Breast epithelium (tissue), 4 donors: ENCODE measurements at regions not wholly inside any gene's neighbourhood (a gene's known extent, or its start where the extent isn't known, plus 50 kb on each side); places are given as distances from the start of the nearest gene placed in this dataset.

Source experiments
- DNase-seq, 2 donors: peaks; one replicate each; pipeline ENCODE4 v3.0.0-alpha.2; 2019; ENCODE audit warnings: low spot score in 2 of 2
- H3K27ac ChIP-seq, 2 donors: fragments of 200-600 bp; sonication (generic) in 1 of 2; one replicate each; pipeline ENCODE4 v1.5.1; 2016 to 2019; ENCODE audit warnings: mild to moderate bottlenecking in 1 of 2
- H3K27me3 ChIP-seq, 2 donors: fragments of 200-600 bp; sonication (generic) in 1 of 2; one replicate each; pipeline versions ENCODE4 v1.5.1 to v1.6.0; 2017 to 2019; ENCODE audit warnings: control low read depth in 1 of 2, mild to moderate bottlenecking in 1 of 2
- H3K36me3 ChIP-seq: fragments of 200-600 bp; one replicate; pipeline ENCODE4 v1.5.1; 2019
- H3K4me1 ChIP-seq, 2 donors: fragments of 200-600 bp; sonication (generic); one replicate each; pipeline ENCODE4 v1.5.1; 2016 to 2019; ENCODE audit warnings: control low read depth in 1 of 2
- H3K4me3 ChIP-seq, 3 donors: fragments of 200-600 bp; sonication (generic); 1 replicate in 2 of 3; 2 replicates in 1 of 3; pipeline ENCODE4 v1.5.1; 2016 to 2019; ENCODE audit warnings: mild to moderate bottlenecking in 3 of 3, moderate library complexity in 2 of 3
- H3K9me3 ChIP-seq, 2 donors: fragments of 200-600 bp; sonication (generic) in 1 of 2; one replicate each; pipeline ENCODE4 v1.5.1; 2016 to 2019; ENCODE audit warnings: control low read depth in 1 of 2
- POLR2A ChIP-seq: fragments of 450-650 bp; IDR thresholded peaks from one replicate; pipeline ENCODE4 v1.6.1; 2016; ENCODE audit warnings: antibody characterized with exemption, mild to moderate bottlenecking, moderate library complexity
- POLR2AphosphoS5 ChIP-seq, 3 donors: sonication (generic); formaldehyde crosslinking; IDR thresholded peaks; one replicate each; pipeline ENCODE4 v1.6.1; 2017; ENCODE audit warnings: antibody characterized with exemption in 3 of 3
- intact Hi-C: fragments of 100-400 bp; cut with DNase I; formaldehyde crosslinking; loops from one replicate; pipeline ENCODE4 v1.15.1; 2023; ENCODE audit warnings: low total_unique reads
- TF ChIP-seq, protein P1 (sequence below), 3 donors: fragments of 450-650 bp; IDR thresholded peaks; one replicate each; pipeline ENCODE4 v1.5.1; 2016 to 2017; ENCODE audit warnings: antibody characterized with exemption in 3 of 3, mild to moderate bottlenecking in 3 of 3, moderate library complexity in 3 of 3

DNA sequence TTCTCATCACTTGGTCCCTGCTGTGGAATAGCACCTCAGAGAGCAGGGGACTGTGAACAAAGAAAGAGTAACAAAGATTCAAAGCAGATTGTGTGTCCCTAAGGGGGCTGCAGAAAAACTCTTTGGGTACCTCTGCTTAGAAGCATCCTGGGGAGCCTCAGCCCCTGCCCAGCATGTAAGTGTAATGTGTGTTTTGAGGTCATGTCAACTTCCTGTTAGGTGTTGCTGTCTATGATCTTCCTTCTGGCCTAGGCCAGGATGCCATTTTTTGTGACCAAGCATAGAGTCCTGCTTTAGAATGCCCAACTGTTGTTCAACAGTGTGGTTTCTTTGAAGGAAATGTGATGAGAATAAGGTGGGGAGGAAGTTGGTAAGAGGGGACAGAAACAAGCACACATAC is 77.1 kb upstream of the BCL6 start:
- TF ChIP-seq, protein P1, sequence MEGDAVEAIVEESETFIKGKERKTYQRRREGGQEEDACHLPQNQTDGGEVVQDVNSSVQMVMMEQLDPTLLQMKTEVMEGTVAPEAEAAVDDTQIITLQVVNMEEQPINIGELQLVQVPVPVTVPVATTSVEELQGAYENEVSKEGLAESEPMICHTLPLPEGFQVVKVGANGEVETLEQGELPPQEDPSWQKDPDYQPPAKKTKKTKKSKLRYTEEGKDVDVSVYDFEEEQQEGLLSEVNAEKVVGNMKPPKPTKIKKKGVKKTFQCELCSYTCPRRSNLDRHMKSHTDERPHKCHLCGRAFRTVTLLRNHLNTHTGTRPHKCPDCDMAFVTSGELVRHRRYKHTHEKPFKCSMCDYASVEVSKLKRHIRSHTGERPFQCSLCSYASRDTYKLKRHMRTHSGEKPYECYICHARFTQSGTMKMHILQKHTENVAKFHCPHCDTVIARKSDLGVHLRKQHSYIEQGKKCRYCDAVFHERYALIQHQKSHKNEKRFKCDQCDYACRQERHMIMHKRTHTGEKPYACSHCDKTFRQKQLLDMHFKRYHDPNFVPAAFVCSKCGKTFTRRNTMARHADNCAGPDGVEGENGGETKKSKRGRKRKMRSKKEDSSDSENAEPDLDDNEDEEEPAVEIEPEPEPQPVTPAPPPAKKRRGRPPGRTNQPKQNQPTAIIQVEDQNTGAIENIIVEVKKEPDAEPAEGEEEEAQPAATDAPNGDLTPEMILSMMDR (IDR thresholded peaks at IDR 0.05), result no peak
- DNase-seq, result no peak
- Histone ChIP-seq H3K36me3 (no peaks in the 10 kb centered on the region), H3K4me3 (no peak overlapping the region), H3K9me3 (no peaks in the 10 kb centered on the region), H3K27ac (no peak overlapping the region), H3K27me3 (no peaks in the 10 kb centered on the region), H3K4me1 (no peaks in the 10 kb centered on the region)
- intact Hi-C loops, result loop anchor here (2.0 kb wide), 1 partner anchor 60 kb away; no protein-coding TSS in a partner anchor

DNA sequence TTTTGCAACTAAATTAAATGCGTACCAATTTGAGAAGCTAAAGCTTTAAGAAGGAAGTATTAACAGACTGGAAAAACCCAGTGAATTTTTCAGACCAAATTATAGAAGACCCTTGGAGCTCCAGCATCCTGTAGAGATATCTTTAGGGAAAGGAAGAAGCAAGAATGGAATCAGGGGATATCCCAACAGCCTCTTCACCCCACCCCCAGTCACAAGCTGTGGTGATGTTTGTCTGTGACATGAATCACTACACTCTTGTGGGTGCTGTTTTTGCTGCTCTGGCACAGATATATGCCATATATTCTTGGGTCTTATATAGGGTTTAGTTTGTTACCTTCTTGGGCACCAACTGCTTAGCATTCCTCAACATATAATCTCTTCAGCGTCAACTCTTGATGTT is 78.5 kb upstream of the BCL6 start:
- no peaks in the 10 kb centered on the region for H3K4me1 ChIP-seq
- intact Hi-C loops, result loop anchor here (2.0 kb wide), 1 partner anchor 61 kb away; no protein-coding TSS in a partner anchor
- H3K27ac ChIP-seq, result no peak overlapping the region
- DNase-seq, result no peak
- H3K4me3 ChIP-seq, result no peak overlapping the region
- TF ChIP-seq, protein P1 (IDR thresholded peaks at IDR 0.05), result no peak
- TF ChIP-seq POLR2AphosphoS5 (IDR thresholded peaks at IDR 0.05) (no peak), POLR2A (no peak)
- H3K9me3 ChIP-seq, result no peaks in the 10 kb centered on the region
- no peaks in the 10 kb centered on the region for H3K36me3 ChIP-seq
- no peaks in the 10 kb centered on the region for H3K27me3 ChIP-seq

DNA sequence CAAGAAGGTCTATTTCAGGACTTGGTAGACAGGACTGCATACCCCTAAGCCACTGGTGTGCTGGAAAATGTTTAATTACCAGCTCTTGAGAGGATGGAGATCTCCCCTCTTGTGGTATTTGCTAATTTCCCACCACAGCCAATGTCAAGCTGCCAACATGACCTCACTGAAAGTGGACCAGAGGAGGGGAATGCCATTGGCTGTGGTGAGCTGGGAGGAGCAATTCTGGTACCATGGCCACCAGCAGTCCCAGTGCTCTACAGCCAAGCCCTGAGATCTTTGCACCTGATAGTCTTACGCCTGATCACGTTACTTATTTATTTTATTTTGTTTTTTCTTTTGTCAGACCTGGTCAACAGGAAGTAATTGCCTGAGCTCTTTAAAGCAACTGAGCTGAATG is 82.5 kb upstream of the BCL6 start:
- Histone ChIP-seq H3K27ac (no peak overlapping the region), H3K4me1 (no peaks in the 10 kb centered on the region), H3K36me3 (no peaks in the 10 kb centered on the region), H3K9me3 (no peaks in the 10 kb centered on the region), H3K4me3 (no peak overlapping the region), H3K27me3 (no peaks in the 10 kb centered on the region)
- intact Hi-C loops, result no loop called here
- TF ChIP-seq POLR2A, result no peak
- TF ChIP-seq POLR2AphosphoS5 (IDR thresholded peaks at IDR 0.05), result no peak
- TF ChIP-seq, protein P1 (IDR thresholded peaks at IDR 0.05), result no peak
- no peak for DNase-seq

DNA sequence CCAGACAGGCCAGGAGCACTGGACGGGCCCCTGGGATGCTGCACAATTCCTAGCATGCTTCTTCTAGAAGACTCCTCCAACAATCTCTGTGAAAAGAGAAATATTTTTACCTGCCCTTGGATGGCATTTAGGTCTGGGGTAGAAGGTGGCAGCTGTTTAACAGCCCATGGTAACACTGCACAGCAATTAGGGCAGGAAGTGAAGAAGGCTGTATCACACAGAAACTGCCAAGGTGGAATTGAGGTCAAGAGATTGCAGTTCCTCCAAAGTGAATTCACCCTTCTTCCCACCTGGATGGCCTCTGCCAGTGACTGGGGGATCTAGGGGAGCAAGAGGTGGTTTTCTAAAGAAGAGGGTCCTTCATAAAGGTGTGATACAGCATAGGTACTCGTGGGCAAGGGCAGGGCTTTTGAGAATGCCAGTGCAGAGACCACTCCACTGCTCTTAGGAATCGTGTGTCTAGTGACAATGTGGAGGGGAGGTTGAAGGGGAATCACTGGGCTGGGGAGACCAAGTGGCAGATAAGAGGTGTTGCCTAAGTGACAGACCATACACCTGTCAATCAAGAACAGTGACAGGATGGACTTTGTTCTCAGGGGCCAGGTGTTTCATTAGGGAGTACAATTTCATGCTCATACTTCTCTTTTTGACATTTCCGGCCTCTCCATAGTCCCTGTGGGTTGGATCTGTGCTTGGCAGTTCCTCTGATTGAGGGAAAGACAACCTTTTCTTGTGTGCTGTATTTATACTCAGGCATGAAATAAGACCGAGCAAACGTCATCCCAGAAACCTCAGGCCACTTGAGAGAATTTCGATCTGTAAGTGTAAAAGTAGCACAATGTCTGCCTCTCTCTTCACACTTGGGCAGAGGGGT is 83.5 kb upstream of the BCL6 start:
- Histone ChIP-seq H3K4me3 (no peak overlapping the region), H3K4me1 (no peaks in the 10 kb centered on the region), H3K9me3 (no peaks in the 10 kb centered on the region), H3K27ac (no peak overlapping the region), H3K36me3 (no peaks in the 10 kb centered on the region), H3K27me3 (no peaks in the 10 kb centered on the region)
- TF ChIP-seq POLR2A (no peak), POLR2AphosphoS5 (IDR thresholded peaks at IDR 0.05) (no peak)
- TF ChIP-seq, protein P1 (IDR thresholded peaks at IDR 0.05), result no peak
- DNase-seq, result no peak
- intact Hi-C loops, result no loop called here

DNA sequence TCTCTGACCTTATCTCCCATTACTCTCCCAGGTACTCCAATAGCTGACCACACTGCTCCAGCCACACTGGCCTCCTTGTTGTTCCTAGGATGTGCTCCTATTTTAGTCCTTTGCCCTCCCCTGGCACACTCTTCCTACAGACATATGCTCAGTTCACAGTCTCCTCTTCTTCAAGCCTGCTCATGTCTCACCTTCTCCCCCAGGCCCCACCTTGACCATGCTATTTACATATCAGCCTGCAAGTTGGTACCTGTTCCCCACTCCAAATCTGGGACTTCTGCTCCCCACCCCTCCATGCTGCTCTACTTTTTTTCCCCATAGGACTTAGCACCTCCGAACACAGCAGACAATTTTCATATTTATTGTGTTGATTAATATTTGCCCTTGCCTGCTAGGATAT is 84.9 kb upstream of the BCL6 start:
- Histone ChIP-seq H3K36me3 (no peaks in the 10 kb centered on the region), H3K9me3 (no peaks in the 10 kb centered on the region), H3K27me3 (no peaks in the 10 kb centered on the region), H3K4me1 (no peaks in the 10 kb centered on the region), H3K4me3 (no peak overlapping the region), H3K27ac (no peak overlapping the region)
- intact Hi-C loops, result no loop called here
- TF ChIP-seq POLR2A, result no peak
- no peak for DNase-seq
